Suprapubic skin (tissue), 3 donors: ENCODE measurements at regions not wholly inside any gene's neighbourhood (a gene's known extent, or its start where the extent isn't known, plus 50 kb on each side); places are given as distances from the start of the nearest gene placed in this dataset.

Source experiments
- CTCF ChIP-seq, 2 donors: fragments of 200-600 bp in 1 of 2; fragments of 450-650 bp in 1 of 2; sonication (generic) in 1 of 2; IDR thresholded peaks; one replicate each; pipeline ENCODE4 v1.5.1; 2016 to 2019; ENCODE audit warnings: antibody characterized with exemption in 2 of 2, mild to moderate bottlenecking in 1 of 2, moderate library complexity in 1 of 2
- POLR2A ChIP-seq, 2 donors: fragments of 450-650 bp; IDR thresholded peaks; one replicate each; pipeline ENCODE4 v1.6.1; 2017; ENCODE audit warnings: antibody characterized with exemption in 2 of 2, mild to moderate bottlenecking in 2 of 2, moderate library complexity in 2 of 2

- TF ChIP-seq CTCF (IDR thresholded peaks at IDR 0.05) (no peak), POLR2A (IDR thresholded peaks at IDR 0.05) (no peak)
These were observed 55.9 kb upstream of the FGF3 start for GRCh38 chr11:69874984-69875624.
